Stimulated activated CD4-positive, alpha-beta T cell treated with anti-CD3 and anti-CD28 coated beads, Interleukin-12 subunit alpha, Interleukin-12 subunit beta, amount 100 ng/mL, for 24 hours (primary cell): ENCODE measurements at regions not wholly inside any gene's neighbourhood (a gene's known extent, or its start where the extent isn't known, plus 50 kb on each side); places are given as distances from the start of the nearest gene placed in this dataset.

Source experiments
- DNase-seq, 2 experiments: peaks; one replicate each; pipeline ENCODE4 v3.0.0-alpha.2; 2020; ENCODE audit warnings: low read depth in 2 of 2

DNA sequence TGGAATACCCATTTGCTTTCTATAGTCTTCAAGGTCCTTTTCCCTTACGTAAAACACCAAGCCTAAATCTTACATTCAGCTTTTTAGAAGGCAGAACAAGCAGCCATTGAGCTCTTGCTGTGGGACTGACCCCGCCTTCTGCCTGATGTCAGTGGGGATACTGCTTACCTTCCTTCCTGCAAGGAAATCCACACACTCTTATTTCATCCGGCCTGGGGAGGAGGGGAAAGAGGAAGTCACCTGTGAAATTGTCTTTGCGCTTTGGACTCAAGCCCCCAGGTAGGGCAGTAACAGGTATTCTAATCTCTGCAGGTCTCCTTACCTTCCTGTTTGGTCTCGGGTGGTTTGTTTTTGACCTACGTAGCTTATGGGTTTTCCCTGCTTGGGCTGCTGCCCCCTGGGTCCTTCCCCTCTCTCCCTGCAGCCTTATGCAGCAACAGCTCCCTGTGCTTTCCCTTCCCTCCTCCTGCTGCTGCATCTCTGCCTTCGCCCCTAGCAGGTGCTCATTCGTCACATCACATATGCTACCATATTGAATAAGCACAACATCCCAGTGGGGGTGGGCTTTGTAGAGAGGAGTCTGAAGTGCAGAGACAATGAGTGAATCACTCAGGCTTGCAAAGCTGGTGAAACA lies 402.5 kb upstream of the TRIB2 start:
- DNase-seq: no peak

DNA sequence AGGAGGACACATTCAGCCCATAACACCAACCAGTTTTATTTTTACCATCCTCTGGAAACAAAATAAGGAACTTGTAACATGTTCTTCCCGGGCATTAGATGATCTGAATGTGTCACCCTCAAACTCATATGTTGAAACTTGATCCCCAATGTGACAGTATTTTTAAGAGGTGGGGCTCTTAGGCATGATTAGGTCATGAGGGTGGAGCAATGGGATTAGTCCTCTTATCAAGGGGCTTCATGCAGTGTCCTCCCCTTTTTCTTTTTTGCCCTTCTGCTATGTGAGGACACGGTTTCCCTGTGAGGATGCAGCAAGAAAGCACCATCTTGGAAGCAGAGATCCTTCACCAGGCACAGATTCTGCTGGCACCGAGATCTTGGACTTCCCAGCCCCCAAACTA lies 401.5 kb upstream of the TRIB2 start:
- DNase-seq: no peak

DNA sequence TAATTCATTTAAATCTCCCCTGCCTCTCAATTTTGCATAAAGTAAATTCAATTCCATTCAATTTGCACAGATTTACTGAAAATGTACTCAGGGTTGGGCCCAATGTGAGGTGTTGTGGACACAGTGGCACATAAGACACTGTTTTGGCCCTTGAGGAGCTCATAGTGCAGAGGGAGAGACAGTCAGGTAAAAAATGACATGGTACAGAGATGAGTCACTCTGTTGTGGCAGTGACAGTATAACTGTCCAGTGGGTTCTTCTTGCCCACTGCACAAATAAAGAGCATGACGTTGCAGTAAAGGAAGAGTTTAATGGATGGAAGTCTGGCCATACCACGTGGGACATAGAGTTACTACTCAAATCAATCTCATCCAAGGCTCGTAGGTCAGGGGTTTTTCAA lies 400.3 kb upstream of the TRIB2 start:
- DNase-seq: no peak

DNA sequence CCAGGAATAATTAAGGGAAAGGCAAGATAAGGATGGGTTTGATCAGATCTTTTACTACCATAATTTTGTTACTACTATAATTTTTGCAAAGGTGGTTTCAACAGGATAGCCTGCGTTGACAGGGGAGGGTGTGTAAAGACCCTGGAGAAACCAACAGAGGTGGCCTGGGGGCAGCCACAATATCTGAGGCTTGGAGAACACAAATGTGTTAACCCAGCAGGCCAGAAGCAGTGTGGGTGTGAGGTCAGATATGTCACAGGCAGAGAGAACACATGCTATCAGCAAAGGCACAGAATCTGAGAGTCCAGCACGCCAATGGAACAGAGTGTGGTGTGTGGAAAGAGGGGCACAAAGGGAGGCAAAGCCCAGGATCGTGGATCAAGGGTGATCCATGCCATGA lies 399.4 kb upstream of the TRIB2 start:
- no peak for DNase-seq

DNA sequence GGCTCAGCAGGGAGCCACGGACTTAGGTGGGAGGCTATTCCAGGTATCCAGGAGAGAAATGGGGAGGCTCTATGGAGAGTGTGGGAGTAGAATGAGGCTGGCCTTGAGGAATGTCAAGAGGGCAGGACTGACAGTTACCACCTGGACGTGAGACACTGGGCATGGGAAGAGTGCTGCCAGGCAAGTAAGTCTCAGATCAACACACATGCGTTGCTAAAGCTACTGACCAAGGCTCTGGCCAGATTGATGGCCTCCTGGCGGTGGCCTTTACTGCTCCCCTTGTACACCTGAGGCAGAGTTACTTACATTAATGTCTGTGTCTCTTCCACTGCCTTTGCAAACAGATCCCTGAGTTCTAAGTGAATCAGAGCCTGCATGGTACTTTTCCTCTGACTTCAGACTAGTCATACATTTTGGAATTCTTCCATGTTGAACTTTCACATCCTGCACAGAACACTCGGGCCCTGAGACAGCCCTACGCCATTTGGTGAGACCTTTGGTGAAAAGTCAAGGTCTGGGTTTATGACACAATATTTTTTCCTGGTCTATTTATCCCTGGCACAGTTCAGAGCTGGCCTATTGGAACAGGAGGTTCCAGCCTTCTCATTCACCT lies 398.8 kb upstream of the TRIB2 start:
- no peak for DNase-seq

DNA sequence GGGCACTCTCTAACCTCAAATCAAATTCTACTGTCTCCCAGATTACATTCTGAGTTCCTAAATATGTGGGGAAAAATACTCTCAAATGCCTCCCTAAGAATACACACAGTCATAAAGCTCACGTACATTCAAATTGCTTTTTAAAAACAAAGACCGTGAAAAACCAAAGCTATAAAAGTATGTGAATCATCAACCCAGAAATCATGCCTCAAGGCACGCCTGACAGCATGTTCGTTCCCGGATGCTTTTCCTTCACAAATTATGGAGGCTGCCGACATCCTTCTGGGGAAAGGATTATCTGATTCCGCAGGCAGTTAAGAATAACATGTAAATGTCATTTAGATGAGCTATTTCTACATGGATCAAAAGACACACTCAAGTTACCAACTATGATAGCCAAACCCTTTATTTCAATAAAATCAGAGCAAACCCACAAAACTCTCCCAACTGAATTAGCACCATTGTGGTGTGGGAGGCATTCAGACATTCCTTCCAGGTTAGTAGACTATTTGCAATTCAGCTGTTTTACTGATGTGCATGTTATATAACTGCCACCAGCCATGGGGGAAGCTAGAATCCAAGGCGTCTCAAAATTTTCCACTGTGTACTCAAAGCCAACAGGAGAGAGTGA lies 398.2 kb upstream of the TRIB2 start:
- no peak for DNase-seq

DNA sequence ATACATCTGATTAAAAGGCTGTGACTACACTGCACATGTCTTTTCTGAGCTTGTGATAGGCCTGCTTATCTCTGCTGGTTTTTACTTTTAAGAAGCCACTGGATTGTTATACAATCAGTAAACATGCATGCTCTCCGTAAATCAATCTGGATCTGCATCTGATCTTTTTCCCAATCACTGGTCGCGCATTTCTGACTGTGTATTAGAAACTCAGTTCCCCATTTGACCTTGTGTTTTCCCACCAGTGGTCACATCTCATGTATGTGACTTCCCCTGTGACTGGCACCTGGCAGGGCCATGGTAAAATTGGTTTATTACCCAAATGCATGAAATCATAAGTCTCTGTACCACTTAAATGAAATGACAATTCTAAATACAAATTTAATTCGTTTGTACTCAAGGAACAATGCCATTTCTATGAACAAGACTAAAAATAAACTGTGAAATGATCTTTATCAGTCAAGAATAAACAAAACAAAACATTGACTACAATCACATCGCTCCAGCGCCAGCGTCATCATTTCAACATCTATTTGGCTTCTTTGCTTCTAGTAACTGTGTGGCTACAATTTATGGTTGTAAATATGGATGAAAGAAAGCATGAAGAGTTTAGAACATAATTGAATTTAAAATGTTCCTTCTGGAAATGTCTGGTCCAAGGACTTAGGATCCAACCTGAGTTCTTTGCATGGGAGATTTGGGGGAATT lies 396.6 kb upstream of the TRIB2 start:
- DNase-seq: no peak

DNA sequence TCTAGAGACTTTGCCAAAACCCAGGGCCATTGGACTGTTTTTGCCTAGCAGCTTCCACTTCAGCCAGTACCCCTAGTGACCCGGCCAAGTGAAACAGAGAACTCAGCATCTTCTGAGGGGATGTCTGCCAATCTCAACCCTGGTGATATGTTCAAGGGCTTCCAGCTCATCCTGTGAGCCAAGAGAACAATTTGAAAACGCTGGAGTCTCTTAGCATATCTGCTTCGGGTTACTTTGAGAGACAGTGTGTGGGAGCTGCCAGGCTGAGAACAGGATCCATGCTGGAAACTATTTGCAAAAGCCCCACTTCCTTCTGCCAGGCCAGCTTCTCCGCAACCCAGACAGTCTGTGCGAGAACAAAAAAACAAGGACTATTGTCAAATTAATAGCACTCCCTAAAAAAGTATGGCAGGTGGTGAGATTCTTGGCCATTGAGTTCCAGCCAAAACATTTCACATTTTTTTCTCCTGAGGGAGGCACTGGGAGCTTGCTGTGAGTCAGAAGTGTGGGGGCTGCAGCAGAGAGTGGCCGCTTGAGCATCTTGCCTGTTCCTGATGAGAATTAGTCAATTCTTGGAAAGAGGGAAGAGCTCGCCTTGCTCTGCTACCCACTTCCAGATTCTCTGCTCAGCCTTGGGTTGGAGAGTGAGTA lies 395.6 kb upstream of the TRIB2 start:
- DNase-seq: no peak

DNA sequence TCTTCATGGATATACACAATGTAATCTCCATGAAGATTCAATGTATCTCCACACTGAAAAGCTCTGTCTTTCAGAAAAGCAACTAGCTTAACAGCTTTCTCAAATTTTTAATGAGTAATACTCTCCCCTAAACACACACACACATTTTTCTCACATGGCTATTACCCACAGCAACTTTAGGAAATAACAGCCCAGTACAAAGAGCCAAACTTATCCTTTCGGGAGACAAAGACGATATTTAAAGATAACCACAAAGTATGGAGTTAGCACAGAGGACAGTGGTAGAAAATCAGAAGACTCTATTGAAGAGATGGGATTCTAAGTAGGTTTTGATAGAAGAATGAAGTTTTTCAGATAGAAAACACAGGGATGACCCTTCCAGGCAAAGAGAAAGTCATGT lies 394.9 kb upstream of the TRIB2 start:
- DNase-seq: no peak

DNA sequence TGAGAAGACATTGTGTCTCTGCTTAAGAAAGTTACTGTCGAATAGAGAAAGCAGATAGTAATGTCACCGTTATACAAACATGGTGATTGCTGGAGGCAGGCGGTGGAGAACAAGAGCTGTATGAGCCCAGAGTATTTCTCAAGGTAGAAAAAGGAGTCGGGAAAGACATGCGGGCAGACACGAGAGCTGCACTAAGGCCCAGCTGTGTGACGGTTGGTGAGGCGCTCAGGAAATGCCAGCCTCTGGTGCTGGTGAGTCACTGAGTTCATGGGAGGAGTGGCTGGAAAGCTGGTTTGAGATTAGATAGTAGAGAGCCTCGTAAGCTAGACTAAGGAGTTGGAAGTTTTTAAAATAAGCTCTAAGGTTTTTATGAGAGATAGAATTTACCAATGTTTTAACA lies 390.9 kb upstream of the TRIB2 start:
- no peak for DNase-seq

DNA sequence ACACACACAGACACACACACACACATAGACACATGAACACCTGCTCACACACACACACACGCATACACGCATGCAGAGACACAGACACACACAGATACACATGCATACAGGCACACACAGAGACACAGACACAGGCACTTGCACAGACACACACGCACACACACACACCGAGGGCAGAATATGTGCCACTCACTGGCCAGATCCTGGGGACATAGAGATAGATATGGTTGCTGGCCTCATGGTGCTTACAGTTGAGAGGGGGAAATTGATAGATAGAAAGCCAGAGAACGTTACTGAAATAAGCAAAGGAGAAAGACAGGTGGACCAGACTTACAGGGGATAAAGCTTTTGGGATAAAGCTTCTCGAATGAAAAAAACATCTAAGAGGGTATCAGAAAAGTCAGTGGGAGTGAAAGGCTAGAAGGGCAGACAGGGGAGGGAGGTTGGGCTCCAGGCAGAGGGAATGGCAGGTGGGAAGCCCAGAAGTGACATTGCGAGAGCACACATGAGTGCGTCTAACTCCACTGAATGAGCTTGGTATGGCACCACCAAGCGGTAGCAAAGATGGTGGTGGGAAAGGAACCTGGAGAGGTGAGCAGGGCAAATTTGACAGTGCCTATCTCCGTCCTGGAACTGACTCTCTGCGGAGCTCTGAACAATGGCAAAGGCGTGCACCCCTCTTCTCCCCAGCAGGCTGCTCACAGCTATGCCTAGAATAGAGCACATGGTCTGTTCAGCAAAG lies 390.1 kb upstream of the TRIB2 start:
- DNase-seq: no peak

DNA sequence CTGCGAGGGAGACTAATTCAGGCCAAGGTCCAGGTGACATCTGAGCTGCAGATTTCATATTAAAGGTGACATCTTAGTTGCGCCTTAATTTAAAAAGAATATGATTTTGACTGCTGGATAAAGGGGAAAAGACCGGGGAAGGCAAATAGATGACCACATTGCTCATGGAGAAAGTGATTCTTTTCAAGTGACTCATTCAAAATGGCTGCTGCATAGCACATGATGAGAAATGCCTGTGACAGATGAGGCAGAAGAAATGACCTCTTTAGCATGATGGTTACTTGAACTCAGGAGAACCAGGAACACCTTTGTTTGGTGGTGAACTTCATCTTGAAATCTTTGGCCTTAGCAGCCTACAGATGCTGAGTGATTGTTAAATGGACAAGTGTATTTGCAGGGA lies 385.8 kb upstream of the TRIB2 start:
- no peak for DNase-seq

DNA sequence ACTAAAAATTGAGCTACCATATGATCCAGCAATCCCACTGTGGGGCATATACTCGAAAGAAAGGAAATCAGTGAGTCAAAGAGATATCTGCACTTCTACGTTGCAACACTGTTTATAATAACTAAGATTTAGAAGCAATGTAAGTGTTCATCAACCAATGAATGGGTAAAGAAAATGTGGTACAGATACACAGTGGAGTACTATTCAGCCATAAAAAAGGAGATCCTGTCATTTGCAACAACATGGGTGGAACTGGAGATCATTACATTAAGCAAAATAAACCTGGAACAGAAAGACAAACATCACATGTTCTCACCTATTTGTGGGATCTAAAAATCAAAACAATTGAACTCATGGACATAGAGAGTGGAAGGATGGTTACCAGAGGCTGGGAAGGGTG lies 385.0 kb upstream of the TRIB2 start:
- no peak for DNase-seq

DNA sequence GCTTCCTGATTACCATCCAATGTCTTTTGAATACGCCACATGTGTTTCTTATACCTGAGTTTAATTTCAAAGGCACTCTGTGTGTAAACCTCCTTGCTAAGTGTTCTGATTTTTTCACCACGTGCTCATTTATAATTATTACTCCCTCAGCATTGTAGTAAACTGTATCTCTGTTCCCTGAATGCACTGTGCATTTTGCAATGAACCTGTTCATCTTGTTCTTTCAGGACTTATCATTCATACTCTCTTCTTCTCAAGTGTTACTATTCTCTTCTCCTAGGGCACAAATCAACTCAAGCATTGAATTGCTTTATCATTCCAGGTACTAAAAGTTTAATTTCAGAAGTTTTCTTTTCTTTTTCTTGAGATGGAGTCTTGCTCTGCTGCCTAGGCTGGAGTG lies 383.4 kb upstream of the TRIB2 start:
- no peak for DNase-seq

DNA sequence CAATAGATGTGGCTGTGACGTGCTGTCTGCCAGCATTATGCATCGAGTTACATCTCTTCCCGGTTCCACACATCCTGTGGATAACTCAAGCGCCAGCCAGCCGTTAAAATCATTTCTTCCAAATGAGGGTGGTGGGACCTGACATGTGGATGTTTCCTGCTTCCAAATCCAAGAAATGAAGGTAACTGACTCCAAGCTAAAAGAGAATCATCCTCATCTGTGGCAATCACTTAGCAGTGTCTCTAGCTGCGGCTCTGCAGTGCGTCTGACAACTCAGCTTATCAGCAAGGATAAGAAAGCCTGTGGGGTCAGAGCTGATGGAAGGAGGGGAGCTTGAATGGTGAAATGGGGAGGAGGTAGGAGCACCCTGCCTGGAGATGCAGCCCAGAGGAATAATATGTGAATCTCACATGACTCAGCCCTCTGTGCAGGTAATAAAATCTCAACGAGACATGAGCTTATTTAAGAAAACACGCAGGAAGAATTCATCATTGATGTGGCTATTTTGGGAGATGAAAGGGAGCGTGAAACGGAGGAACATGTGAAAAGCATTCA lies 382.2 kb upstream of the TRIB2 start:
- DNase-seq: no peak

DNA sequence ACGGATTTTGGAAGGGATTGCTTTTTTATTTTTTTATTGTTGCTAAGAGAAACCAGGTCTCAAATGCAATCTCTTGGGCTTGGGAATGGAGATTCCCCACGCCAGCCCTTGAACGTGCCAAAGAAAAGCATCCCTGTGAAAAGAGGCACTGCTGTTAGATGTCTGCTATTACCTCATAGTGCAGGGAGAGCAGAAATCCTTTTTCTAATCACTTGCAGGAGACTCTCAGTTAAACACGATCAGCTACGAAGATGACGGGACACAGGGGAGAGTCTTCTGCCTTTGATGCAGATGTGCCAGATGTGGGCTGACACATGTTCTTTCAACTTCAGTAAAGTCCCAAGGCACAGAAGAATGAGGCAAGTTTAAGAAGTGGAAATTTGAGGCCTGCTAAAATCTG lies 381.6 kb upstream of the TRIB2 start:
- no peak for DNase-seq

DNA sequence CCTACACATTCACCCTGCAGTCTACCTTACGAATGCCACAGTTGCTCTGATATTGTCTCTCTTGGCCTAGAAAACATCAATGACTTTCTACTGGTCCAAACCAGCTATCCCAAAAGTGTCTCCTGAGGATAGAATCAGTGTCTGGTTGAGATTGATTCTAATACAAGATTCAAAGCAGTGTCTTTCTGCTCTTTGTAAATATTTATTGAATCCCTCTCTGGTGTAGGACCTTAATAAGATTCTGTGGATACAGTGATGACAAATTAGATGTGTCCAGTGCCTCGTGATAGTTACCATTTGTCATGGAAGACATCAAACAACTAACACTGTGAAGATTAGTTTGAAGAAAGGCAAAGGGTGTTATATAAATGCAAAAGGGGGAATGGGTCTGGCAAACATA lies 380.7 kb upstream of the TRIB2 start:
- no peak for DNase-seq

DNA sequence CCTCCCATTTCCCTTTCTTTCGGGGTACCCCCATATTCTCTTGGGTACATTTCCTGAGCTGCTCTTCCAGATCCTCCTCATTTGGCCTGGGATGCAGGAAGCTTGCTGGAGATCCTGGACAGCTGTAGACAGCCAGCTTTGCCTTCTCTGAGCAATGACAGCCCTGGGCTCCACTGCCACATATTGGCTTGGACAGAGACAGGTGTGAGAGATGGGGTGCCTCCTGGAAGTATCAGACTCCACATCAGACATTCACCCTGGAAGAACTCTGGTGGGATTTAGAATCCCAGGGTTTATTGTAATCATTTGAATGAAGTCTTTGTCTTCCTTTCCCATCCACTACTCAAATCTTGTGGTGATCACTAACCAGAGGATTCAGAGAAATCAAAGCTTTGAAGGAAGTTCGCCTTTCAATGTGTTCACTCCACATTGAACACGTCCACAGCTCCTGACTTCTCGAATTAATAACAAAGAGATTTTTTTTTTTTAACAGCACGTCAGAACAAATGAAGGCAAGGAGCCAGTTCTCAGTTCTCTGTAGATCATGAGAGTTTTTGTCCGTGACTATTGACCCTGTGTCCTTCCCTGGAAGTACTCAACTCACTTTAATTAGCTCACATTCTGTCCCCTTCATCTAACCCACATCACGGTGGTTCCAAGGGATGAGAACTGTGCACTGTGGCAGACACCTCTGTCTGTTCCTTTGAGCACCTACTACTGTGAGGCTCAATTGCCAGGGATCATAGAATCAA lies 377.6 kb upstream of the TRIB2 start:
- no peak for DNase-seq

DNA sequence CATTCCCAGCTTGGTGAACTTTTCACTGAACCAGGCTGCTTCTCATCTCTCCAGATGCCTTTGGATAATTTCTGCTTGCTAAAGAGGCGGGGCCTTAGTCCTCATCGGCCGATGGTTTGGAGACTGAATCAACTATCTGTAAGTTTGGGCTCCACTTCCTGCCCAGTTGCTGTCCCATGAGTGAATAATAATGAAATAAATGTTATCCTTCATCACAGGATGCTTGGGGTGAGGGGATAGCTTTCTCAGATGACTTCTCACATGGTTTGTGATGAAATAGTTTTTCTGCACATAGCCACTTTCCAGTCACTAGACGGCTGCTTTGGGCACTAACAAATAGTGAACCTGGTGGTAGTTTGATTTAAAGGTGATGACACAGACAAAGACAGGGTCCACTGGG lies 376.6 kb upstream of the TRIB2 start:
- no peak for DNase-seq

DNA sequence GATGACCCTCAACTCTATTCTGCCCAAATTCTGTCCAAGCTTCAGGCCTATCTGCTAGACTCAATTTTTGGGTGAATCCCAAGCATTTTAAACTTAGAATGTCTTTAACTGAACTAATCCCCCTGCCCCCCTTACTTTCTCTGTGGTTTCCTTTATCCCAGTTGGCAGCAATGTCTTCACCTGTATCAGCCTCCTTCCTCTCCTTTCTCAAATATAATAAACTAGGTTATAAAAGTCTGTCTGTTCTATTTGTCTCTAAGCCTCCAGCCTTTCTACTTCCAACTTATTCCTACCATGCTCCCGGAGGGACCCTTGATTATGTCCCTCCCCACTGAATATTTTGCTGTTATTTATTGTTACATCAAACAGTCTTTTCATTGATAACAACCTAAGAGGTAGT lies 375.5 kb upstream of the TRIB2 start:
- no peak for DNase-seq

DNA sequence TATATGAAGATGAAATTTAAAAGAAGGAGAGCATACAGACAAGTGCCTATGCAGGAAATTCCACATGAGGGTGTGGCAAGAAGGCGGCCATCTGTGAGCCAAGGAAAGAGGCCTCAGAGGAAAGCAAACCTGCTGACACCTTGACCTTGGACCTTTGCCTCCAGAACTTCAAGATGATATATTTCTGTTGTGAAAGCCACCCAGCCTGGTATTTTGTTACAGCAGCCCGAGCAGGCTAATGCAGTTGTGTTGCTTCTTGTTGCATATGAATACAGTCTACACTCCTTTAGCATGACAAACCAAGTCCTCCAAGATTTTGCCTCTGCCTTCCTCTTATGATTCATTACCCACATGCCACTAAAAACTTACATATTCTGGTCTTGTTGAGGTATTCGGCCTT lies 374.8 kb upstream of the TRIB2 start:
- DNase-seq: no peak
